Erythroblast (primary cell): ENCODE measurements at regions not wholly inside any gene's neighbourhood (a gene's known extent, or its start where the extent isn't known, plus 50 kb on each side); places are given as distances from the start of the nearest gene placed in this dataset.
"Not testable (repeated sequence)": the region's sequence is repeated elsewhere in the genome, so short reads cannot be mapped to it uniquely, and the experiment has no call there.

ENCODE experiments used
- GATA1 ChIP-seq: IDR thresholded peaks from 2 replicates; pipeline ENCODE4 v1.6.1; 2011; ENCODE audit warnings: low read depth, mild to moderate bottlenecking, control low read depth, low read length, moderate library complexity
- POLR2A ChIP-seq: IDR thresholded peaks from 2 replicates; pipeline ENCODE4 v1.6.1; 2011; ENCODE audit warnings: mild to moderate bottlenecking, low read length

DNA sequence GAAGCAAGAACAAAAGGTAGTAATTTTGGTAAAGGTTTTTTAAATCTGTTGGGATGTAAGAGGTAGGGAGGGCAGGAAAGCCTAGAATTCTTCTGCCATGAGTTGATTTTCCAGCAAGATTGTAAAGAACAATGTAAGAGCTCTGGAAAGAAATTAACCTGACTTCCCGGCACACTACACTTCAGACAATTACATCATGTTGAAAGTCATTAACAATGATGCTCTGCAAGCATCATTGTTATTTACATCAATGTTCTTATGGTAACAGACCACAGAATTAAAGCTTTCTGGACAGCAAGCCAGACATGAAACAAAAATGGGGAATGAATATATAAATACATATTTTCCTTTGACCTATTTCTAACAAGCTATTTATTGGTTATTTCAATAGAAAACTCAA is 342.2 kb downstream of the CEP170 start:
- TF ChIP-seq POLR2A, GATA1: not testable (repeated sequence)
